Lower leg skin (tissue), 3 donors: ENCODE measurements at regions not wholly inside any gene's neighbourhood (a gene's known extent, or its start where the extent isn't known, plus 50 kb on each side); places are given as distances from the start of the nearest gene placed in this dataset.

Experiments used
- POLR2A ChIP-seq, 2 donors: fragments of 450-650 bp; IDR thresholded peaks; one replicate each; pipeline ENCODE4 v1.6.1; 2016 to 2017; ENCODE audit warnings: antibody characterized with exemption in 2 of 2, mild to moderate bottlenecking in 1 of 2, moderate library complexity in 1 of 2
- TF ChIP-seq, protein P1 (sequence below), 3 donors: fragments of 450-650 bp; IDR thresholded peaks; one replicate each; pipeline ENCODE4 v1.5.1; 2016; ENCODE audit warnings: antibody characterized with exemption in 3 of 3, mild to moderate bottlenecking in 3 of 3, moderate library complexity in 2 of 3

DNA sequence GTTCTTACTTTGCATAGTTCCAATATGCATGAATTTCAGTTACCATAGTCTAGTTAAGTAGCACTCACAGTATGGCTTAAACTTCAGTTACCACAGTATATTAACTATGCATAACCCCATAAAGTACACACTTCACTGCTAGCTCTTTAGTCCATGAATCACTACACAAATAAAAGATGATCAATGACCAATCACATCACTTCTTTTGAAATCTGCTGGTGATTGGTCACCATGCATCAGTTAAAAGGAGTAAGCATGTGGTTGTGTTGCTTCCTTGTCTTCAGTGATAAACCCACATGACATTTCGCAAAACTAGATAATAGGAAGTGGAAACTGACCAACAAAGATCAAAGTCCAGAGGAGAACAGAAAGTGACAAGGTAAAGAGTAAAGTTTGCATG, 79.0 kb downstream of the TAF11L14 start:
- TF ChIP-seq, protein P1, sequence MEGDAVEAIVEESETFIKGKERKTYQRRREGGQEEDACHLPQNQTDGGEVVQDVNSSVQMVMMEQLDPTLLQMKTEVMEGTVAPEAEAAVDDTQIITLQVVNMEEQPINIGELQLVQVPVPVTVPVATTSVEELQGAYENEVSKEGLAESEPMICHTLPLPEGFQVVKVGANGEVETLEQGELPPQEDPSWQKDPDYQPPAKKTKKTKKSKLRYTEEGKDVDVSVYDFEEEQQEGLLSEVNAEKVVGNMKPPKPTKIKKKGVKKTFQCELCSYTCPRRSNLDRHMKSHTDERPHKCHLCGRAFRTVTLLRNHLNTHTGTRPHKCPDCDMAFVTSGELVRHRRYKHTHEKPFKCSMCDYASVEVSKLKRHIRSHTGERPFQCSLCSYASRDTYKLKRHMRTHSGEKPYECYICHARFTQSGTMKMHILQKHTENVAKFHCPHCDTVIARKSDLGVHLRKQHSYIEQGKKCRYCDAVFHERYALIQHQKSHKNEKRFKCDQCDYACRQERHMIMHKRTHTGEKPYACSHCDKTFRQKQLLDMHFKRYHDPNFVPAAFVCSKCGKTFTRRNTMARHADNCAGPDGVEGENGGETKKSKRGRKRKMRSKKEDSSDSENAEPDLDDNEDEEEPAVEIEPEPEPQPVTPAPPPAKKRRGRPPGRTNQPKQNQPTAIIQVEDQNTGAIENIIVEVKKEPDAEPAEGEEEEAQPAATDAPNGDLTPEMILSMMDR (IDR thresholded peaks at IDR 0.05): no peak
- no peak for TF ChIP-seq POLR2A (IDR thresholded peaks at IDR 0.05)
